GM19023 (cell line): ENCODE measurements at regions not wholly inside any gene's neighbourhood (a gene's known extent, or its start where the extent isn't known, plus 50 kb on each side); places are given as distances from the start of the nearest gene placed in this dataset.
"Not testable (repeated sequence)": the region's sequence is repeated elsewhere in the genome, so short reads cannot be mapped to it uniquely, and the experiment has no call there.

Experiments
- ATAC-seq: cut with Tn5 transposase; IDR thresholded peaks from one replicate; pipeline ENCODE4 v1.9.1; 2021; ENCODE audit warnings: mild to moderate bottlenecking, moderate library complexity; ENCODE audit not compliant: unreplicated experiment

GRCh38 chr14:34180869-34181268 is 230.0 kb upstream of the EGLN3 start:
- ATAC-seq = no peak

- ATAC-seq = no peak
These were observed 229.6 kb upstream of the EGLN3 start for GRCh38 chr14:34180434-34180833.

DNA sequence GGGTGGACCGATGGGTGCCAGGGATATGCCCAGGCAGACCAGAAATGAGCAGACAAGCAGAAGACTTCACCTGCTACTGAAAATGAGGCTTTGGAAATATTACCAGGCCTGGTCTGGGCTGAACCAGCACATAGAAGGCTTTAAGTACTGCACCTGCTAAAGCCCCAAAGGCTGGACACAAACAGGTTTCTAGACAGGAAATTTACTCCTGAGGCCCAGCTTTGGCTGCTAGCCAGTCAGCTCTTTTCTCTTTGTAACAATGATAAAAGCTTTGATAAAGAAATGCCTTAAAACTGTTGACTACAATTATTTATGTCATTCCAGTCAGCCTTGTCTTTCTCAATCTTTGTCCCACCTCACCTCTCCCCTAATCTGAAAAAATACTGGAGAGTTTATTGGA is 228.9 kb upstream of the EGLN3 start:
- ATAC-seq = no peak

GRCh38 chr14:34177466-34177865 is 226.6 kb upstream of the EGLN3 start:
- no peak for ATAC-seq

GRCh38 chr14:34175574-34175973 is 224.7 kb upstream of the EGLN3 start:
- ATAC-seq = no peak

DNA sequence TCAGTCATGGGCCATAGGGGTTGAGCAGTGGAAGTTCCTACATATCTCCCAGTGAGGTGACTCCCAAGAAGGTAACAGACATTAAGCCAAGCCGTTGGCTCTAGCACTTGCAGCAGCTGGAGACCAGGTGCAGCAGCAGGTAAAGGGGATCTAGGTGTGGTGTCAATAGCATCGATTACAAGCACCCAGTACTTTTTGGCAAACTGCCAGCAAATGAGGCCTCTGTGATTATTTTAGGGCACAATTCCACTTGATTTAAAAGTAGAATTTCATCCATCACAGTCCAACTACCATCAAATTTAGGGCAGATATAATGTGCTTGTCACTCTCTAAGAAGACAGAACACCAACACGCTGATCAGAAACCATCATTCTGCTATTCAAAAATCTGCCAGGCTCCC is 224.1 kb upstream of the EGLN3 start:
- ATAC-seq = no peak

GRCh38 chr14:34173916-34174315 is 223.0 kb upstream of the EGLN3 start:
- no peak for ATAC-seq

DNA sequence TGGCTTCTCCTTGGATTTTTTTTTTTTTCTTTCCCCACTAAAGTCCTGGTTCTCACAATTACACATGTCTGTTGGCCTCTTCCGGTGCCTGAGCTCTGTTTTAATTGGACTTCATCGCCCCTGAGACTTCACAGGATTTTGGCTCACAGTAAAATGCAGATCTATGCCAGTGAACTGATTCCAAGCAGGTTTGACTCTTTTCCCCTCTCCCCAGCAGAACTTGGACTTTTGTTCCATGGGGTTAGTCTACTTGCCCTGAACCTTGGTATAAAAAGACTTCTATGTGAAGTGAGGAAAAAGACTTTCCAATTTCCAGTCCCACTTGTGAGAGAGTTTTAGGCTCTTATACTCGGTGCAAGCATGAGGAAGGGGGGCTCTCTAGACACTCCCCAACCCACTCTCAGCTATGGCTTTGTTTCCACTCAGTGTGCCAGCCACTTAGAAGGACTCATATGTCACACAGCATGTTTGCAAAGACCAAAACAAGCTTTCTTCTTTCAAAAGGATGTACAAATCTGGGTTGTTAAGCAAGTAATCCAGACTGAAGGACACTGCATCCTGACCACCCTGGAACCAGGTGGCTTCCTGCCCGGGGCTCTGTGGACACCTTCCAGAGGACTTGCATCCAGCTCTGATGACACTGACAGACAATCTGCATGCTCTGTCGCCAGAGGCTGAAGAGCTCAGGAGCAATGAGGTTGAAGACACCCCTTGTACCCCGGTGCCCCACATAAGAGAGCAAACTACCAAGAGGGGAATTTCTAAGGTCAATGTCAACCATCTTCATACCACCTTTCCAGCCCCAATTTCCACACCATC is 221.9 kb upstream of the EGLN3 start:
- no peak for ATAC-seq

DNA sequence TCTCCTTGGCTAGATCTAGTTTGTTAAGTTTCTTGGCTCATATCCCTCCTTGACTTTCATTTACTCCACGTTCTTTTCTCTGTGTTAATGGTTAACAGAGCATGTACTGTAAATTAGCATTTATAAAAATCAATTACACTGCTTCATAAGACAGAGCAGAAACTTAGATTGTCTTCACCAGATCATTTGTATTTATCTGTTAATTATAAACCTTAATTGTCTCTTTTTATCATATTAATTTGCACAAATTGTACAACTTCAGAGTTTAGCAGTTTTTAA is 221.2 kb upstream of the EGLN3 start:
- no peak for ATAC-seq

DNA sequence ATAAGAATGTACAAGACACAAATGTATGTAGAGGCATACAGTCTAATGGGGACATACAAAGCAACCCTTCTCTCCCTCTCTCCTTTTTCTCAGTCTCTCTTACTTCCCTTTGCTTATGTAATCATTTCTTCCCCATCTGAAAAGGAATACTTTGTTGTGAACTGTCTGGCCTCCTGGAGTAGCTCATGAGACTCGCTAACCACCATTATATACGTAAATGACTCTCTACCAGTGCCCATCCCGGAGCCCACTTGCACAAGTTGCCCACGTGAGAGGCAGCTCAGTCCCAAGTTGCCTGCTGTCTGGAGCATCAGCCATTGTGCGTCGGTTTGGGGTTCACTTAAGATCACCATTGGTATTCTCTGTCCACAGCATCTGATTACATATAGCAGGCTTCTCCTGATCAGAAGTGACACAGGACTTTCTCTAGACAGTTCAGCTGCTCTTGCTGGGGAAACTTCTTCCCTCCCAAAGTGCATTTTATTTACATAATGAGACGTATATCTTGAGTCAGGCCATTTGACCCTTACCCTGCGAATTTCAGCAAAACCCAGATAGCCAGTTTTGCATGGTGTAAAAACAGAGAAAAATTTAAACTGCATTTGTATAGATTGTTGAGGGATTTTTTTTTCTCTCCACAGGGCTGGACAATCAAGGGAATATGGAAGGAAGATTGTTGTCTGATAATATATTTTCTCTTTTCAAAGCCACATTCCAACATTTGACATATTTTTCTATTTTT is 220.7 kb upstream of the EGLN3 start:
- ATAC-seq = no peak

DNA sequence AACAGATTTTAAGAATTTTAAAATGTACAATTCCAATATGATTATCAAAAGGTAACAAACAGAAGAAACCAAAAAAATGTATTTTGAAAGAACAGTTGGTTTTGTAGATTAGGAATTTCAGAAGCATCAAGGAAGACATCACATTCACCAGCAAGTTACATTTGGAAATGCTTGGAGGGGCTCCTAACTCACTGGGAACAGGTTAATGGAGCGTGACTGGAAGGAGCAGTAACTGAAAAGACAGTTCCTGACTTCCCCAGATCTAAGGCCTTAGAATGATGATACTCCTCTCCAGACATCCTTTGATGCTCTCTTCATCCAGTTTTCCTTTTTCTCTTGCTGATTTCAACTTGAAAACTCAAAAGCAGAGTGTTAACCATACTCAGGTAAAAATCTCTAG is 220.0 kb upstream of the EGLN3 start:
- ATAC-seq = no peak

DNA sequence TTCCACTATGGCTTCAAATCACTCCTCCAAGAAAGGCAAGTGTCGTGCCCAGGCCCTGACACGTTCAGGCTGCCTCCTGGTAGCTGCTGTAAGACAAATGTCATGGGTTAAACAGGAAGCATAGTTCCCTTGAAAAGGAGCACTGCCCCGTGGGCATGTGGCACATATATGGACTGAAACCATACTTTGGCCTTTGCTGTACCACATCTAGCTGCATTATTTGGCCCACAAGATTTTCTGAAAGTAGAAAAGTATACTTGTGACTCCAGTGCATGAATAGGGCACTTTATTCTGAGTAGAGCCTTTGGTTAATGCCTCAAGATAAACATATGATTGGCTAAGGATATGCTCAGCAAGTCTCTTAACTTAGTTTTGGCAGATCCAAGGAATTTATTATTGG is 218.7 kb upstream of the EGLN3 start:
- no peak for ATAC-seq

GRCh38 chr14:34168656-34169055 is 217.8 kb upstream of the EGLN3 start:
- ATAC-seq = no peak

GRCh38 chr14:34165847-34166350 is 215.0 kb upstream of the EGLN3 start:
- ATAC-seq = no peak

GRCh38 chr14:34164162-34164864 is 213.4 kb upstream of the EGLN3 start:
- ATAC-seq = no peak

GRCh38 chr14:34161351-34162082 is 210.6 kb upstream of the EGLN3 start:
- ATAC-seq = no peak

- ATAC-seq = no peak
These were observed 209.7 kb upstream of the EGLN3 start for GRCh38 chr14:34160619-34161018.

DNA sequence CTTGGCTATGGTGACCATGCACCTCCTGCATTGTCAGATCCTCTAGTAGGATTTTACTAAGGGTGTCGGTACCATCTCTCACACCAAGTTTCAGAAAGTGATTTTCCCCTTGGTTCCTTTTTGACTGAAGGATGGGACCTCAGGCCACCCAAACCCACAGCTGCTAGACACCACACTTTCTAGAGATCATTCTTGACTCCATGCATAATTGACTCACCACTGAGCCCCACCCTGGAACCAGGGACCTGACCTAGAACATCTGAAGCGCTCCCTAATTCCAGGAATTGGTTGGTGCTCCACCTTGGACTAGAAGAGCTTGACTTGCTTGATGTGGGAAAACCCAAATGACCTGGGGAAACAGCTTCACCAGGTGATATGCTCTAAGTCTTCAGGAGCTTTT is 206.8 kb upstream of the EGLN3 start:
- no peak for ATAC-seq

GRCh38 chr14:34147461-34147860 is 196.6 kb upstream of the EGLN3 start:
- ATAC-seq = no peak

DNA sequence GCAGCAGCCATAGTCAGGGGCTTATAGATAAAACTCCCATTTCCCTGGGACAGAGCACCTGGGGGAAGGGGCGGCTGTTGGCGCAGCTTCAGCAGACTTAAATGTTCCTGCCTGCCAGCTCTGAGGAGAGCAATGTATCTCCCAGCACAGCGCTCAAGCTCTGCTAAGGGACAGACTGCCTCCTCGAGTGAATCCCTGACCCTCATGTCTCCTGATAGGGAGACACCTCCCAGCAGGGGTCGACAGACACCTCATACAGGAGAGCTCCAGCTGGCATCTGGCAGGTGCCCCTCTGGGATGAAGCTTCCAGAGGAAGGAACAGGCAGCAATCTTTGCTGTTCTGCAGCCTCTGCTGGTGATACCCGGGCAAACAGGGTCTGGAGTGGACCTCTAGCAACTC is 189.3 kb upstream of the EGLN3 start:
- ATAC-seq = not testable (repeated sequence)
